Kidney glomerular epithelial cell (primary cell): ENCODE measurements at regions not wholly inside any gene's neighbourhood (a gene's known extent, or its start where the extent isn't known, plus 50 kb on each side); places are given as distances from the start of the nearest gene placed in this dataset.

Experiments used
- DNase-seq: peaks from one replicate; lab custom pipeline; 2025; lab: John Stamatoyannopoulos, UW

DNA sequence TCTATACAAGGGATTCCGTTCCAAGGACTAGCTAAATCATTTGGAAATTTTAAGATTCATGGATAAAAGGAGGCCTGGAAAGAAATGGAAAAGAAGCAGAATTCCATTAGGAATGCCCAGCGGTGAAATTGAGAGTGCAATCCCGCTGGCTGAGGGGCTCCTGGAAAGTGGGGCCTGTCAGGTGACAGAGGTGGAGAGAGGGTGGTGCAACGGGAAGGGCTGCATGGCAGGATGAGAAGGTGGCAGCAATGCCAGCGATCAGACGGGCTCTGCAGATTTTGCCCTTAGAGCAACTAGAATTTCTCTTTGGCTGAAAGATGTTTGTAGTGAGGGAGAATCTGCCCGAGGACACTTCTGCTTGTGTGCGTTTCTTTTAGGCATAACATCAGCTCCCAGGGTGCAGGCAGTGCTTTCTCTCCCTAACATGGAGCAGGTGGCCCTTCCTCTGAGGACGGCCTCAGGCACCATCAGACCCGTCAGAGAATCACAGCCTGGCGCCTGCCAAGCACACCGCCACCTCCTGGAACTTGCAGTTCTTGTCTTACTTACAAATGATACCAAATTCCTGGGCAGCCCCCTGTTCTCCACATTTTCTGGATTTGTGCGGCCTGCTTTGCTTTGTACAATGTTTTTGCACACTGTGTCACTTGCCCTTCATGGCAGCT lies 261.6 kb downstream of the NDUFA10 start:
- no peak for DNase-seq

DNA sequence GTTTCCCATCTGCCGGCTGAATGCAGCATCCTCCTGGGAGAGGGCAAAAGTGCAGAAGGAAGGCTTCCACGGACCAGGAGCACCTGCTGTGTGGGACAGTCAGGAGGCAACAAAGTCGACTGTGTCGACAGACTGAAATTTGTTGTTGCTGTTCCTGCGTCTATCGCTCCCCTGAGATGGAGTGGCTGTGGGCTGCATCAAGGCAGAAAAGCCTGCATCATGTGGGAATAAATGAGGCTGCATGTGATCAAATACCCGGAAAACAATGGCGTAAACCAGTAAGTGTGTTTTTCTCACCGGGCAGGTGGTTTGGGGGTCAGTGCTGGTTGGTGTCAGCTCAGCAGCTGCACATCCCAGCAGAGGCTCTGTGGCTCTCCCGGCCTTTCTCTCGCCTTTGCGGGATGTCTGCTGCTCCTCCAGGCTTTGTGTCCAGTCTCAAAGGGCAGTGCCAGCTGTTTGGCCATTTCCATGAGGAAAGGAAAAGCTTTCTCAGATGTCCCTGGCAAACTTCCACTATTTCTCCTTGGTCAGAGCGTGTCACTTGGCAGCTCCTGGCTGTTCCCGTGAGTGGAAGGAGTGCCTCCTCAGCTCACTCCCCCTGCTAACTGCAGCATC lies 262.4 kb downstream of the NDUFA10 start:
- no peak for DNase-seq

DNA sequence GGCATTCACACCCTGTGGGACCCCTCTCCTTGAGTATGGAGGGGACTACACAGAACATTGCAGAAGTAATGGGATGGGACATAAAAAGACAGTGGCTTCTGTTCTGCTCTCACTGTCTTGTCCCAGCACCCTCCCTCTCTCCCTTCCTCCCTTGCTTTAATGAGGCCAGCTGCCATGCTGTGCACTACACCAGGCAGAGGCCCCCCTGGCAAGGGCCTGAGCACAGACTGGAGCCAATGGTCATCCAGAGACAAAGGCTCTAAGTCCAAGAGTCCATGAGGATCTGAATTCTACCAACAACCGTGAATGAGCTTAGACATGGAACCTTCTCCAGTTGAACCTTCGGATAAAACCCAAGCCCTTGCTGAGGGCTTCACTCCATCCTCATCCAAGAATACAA lies 263.0 kb downstream of the NDUFA10 start:
- no peak for DNase-seq

- DNase-seq: no peak
These were observed 264.5 kb downstream of the NDUFA10 start for GRCh38 chr2:239760596-239760995.

DNA sequence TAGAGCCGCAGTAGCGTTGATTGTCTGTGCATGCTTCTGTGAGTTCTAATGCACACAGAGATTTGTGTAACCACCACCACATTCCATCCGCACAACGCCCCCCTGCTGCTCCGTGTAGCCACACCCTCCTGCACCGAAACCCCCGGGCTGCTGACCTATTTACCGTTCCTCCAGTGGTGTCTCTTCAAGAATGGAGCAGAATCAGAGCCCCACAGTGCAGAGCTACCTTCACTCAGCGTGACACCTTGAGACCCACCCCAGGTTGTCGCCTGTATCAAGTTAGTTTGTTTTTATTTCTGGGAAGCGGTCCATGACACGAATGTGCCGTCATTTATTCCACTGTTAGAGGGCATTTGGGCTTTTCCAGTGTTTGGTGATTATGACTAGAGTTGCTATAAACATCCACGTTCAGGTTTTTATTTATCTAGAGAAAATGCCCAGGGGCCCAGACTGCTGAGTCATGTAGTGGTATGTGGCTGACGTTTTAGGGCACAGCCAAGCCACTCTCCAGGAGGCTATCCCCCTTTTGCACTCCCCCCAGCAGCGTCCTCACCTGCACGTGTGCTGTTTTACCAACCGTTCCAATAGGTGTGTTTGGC lies 266.8 kb downstream of the NDUFA10 start:
- DNase-seq: peak; percentile 2

GRCh38 chr2:239756790-239757760 lies 268.1 kb downstream of the NDUFA10 start:
- DNase-seq: no peak

DNA sequence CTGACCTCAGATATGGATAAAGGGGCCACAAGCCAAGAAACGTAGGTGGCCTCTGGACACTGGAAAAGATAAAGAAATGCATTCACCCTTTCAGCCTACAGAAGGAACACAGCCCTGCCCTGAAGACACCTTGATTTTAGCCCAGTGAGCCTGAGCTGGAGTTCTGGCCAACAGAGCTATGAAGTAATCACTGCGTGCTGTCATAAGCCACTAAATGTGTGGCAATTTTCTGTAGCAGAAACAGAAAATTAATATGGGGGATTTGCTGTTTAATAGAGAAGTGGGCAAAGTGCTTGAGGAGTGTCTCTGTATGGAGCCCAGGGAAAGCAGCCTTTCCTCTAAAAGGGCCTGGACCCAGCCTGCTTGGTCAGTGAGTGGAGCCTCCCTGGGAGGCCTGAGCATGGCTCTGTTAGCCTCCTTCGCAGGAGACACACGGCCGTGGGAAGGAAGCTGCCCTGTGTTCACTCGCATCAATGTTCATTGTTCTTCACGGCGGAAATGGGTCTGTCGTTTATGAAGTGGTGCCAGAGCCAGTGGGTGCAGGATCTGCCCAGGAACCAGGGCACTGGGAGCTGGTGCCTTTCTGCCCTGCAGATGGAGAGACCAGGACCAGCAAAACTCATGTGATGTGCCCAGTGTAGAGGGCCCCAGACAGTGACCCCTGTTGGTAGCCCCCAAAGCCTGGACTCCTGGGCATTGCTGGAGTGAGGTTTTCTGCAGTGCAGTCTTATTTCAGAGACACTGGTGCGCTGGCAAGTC lies 268.9 kb downstream of the NDUFA10 start:
- no peak for DNase-seq

DNA sequence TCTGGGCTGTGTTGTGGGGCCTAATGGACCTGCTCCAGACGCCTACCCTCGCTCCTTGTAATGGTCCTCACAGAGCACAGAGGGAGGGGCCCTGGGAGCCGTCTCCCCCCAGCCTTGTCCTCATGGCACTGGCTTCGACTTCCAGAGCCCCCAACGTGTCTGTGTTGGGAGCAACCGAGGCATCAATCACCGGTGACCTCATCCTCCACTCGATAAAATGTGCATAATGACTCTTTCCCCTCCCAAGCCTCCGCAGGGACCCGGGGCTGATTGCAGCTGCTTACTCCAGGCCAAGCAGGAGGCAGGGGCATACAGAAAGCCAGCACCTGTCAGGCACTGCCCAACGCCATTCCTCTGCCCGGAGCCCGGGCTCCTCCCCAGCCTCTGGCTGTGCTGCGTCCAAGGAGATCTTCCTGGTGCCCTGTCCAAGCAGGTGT lies 271.7 kb downstream of the NDUFA10 start:
- DNase-seq: no peak

DNA sequence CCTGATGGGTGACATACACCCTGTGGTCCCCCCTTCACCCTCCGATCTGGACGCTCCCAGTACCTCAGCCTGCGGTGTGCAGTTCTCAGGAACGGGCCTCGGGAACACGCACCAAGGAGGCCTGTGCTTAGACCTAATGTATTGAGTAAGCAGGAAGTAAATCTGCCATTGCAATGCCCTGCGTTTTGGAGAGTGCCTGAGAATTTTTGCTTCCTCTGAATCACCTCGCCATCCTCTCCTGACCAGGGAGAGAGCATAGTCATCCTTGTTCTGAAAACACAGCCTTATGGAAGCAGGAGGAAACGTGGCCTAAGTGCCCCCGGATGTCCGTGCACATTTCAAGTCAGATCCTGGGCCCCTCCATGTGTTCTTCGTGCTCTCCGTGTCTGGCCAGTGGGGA lies 272.2 kb downstream of the NDUFA10 start:
- no peak for DNase-seq

GRCh38 chr2:239751679-239752355 lies 273.3 kb downstream of the NDUFA10 start:
- DNase-seq: no peak

- no peak for DNase-seq
These were observed 274.0 kb downstream of the NDUFA10 start for GRCh38 chr2:239750929-239751678.

- DNase-seq: no peak
These were observed 274.9 kb downstream of the NDUFA10 start for GRCh38 chr2:239750045-239750835.

DNA sequence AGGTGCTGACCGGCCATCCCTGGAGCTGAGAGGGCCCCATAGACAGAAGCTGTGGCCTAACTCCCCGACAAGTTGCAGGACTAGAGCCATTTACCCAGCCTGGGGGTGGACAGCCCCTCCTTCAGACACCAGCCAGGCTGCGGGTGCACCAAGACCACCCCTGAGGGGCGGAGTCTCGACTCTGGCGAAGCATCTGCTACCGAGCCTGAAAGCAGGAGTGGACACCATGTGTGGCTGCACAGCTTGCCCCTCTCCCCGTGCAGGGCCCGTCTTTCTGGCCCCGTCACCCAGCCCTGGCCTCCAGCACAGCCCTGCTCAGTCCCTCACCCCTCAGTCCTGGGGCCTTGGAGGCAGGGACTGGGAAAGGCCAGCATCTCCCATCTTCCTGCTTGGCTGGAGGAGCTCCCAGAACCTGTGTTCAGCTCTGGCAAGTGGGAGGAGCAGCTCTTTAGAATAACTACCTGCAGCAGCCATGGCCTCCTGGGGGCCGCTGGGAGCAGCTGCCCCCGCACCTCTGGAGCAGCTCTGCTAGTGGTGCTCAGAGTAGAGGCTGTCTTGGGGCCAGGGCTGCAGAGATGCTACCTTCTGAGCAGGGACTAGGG lies 275.8 kb downstream of the NDUFA10 start:
- no peak for DNase-seq

- DNase-seq: no peak
These were observed 276.3 kb downstream of the NDUFA10 start for GRCh38 chr2:239748811-239749210.

DNA sequence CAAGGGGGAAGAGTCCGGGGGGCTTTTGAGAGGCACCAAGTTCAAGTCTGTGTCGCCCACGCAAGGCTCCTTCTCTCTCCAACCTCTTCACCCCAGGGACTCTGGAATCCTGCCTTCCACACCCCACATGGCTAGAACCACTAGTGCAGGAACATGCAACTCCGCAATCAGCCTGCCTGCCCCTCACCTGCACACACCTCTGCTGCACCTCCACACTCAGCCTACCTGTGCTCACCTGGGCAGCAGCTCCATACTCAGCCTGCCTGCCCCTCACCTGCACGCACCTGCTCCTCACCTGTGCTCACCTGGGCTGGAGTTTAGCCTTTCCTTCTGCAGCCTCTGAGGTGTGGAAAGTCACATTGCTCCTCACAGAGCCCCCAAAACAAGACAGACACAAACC lies 277.4 kb downstream of the NDUFA10 start:
- DNase-seq: no peak

GRCh38 chr2:239747274-239747673 lies 277.9 kb downstream of the NDUFA10 start:
- no peak for DNase-seq

DNA sequence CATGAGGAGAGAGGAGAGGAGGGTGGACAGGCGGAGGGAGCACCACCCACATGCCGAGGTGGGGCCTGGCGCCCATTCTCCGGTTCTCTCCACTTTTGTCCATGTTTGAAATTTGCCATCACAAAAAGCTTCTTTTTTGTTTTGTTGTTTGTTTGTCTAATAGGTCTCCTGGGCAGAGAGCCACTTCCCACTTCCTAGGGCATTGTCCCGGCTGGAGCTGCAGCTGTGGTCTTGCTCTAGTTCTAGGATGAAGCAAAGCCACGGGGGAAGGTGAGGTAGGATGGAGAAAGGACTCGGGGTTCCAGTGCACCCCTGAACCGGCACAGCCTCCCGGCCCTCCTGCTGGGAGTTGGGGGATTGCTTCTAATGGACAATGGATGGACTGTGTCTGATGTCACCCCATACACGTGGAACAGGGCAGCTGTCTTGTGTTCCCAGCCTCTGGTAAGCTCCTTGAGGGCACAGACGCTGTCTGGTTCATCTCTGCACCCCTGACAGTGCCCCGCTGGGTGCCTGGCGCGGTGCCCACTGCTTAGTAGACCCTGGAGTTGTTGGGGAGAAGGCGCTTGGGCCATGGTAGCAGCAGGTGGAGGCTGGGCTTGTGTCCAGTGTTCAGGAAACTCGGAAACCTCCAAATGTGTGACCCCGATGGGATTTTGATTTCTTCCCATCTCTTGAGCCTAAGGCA lies 278.4 kb downstream of the NDUFA10 start:
- no peak for DNase-seq
